CD4-positive, alpha-beta T cell (primary cell): ENCODE measurements at regions not wholly inside any gene's neighbourhood (a gene's known extent, or its start where the extent isn't known, plus 50 kb on each side); places are given as distances from the start of the nearest gene placed in this dataset.
"Not testable (repeated sequence)": the region's sequence is repeated elsewhere in the genome, so short reads cannot be mapped to it uniquely, and the experiment has no call there.

Experiments
- ATAC-seq: fragments of 200-7000 bp; cut with Tn5 transposase; one replicate; pipeline ENCODE4 v1.10.0; 2022; ENCODE audit warnings: mild to moderate bottlenecking; ENCODE audit not compliant: poor library complexity
- CTCF ChIA-PET: fragments of 350-600 bp; sonication (Branson Sonifier 250); formaldehyde crosslinking; loops from one replicate; lab custom pipeline; 2021; ENCODE audit warnings: antibody characterized with exemption, inconsistent platforms; lab: Charles Lee
- POLR2A ChIA-PET: fragments of 350-600 bp; sonication (Branson Sonifier 250); formaldehyde crosslinking; loops from one replicate; lab custom pipeline; 2021; ENCODE audit warnings: antibody characterized with exemption, inconsistent platforms; lab: Charles Lee
- DNase-seq, 14 experiments: peaks; one replicate each; pipeline ENCODE4 v3.0.0-alpha.2; 2013 to 2020; ENCODE audit warnings: mixed read lengths in 2 of 14
- H3K27ac ChIP-seq, 2 donors: one replicate each; pipeline versions ENCODE4 v1.5.1 to v1.7.0; 2013; ENCODE audit warnings: low read length in 2 of 2, low read depth in 1 of 2, mild to moderate bottlenecking in 1 of 2
- H3K27me3 ChIP-seq, 2 experiments: 1 replicate in 1 of 2; 2 replicates in 1 of 2; pipeline versions ENCODE4 v1.6.1 to v1.7.0; 2013; ENCODE audit warnings: low read length in 2 of 2, control low read depth in 1 of 2, mild to moderate bottlenecking in 1 of 2, moderate library complexity in 1 of 2; ENCODE audit not compliant: insufficient read depth in 2 of 2, control insufficient read depth in 1 of 2
- H3K36me3 ChIP-seq: one replicate; pipeline ENCODE4 v1.6.1; 2013; ENCODE audit warnings: low read length, control low read depth; ENCODE audit not compliant: insufficient read depth
- H3K4me1 ChIP-seq: one replicate; pipeline ENCODE4 v1.6.1; 2013; ENCODE audit warnings: low read length, control low read depth; ENCODE audit not compliant: insufficient read depth
- H3K4me3 ChIP-seq: one replicate; pipeline ENCODE4 v1.5.1; 2013; ENCODE audit warnings: mild to moderate bottlenecking, low read length, moderate library complexity
- H3K9me3 ChIP-seq, 2 experiments: 1 replicate in 1 of 2; 2 replicates in 1 of 2; pipeline versions ENCODE4 v1.6.1 to v1.7.0; 2013; ENCODE audit warnings: low read length in 2 of 2, mild to moderate bottlenecking in 2 of 2, control low read depth in 1 of 2, moderate library complexity in 1 of 2; ENCODE audit not compliant: control insufficient read depth in 1 of 2, insufficient read depth in 1 of 2
- H3K27ac Mint-ChIP-seq: one replicate; pipeline ENCODE4 v1.8.0; 2020; ENCODE audit warnings: mixed read lengths
- H3K27me3 Mint-ChIP-seq: one replicate; pipeline ENCODE4 v1.8.0; 2021; ENCODE audit warnings: mixed read lengths
- H3K36me3 Mint-ChIP-seq: one replicate; pipeline ENCODE4 v1.8.0; 2021; ENCODE audit warnings: low read depth, mixed read lengths
- H3K4me1 Mint-ChIP-seq: one replicate; pipeline ENCODE4 v1.8.0; 2021; ENCODE audit warnings: low read depth, mixed read lengths
- H3K4me3 Mint-ChIP-seq: one replicate; pipeline ENCODE4 v1.8.0; 2020; ENCODE audit warnings: mild to moderate bottlenecking, mixed read lengths
- H3K9me3 Mint-ChIP-seq: one replicate; pipeline ENCODE4 v1.8.0; 2020; ENCODE audit warnings: mixed read lengths
- intact Hi-C, 2 experiments: fragments of 100-400 bp; cut with DNase I in 1 of 2; cut with micrococcal nuclease in 1 of 2; formaldehyde crosslinking; loops; one replicate each; pipeline versions ENCODE4 v1.15.1 to v1.9.0; 2023 to 2025; cut with DNase I, micrococcal nuclease

GRCh38 chr2:89244407-89244806 is 552.9 kb downstream of the RPIA start:
- H3K36me3 ChIP-seq, CTCF ChIA-PET, H3K9me3 Mint-ChIP-seq, H3K4me3 ChIP-seq, H3K27ac ChIP-seq, H3K27me3 ChIP-seq, POLR2A ChIA-PET, H3K4me1 Mint-ChIP-seq, H3K4me1 ChIP-seq, ATAC-seq, intact Hi-C loops, H3K9me3 ChIP-seq, H3K36me3 Mint-ChIP-seq, H3K4me3 Mint-ChIP-seq, H3K27ac Mint-ChIP-seq, DNase-seq, H3K27me3 Mint-ChIP-seq: not testable (repeated sequence)

DNA sequence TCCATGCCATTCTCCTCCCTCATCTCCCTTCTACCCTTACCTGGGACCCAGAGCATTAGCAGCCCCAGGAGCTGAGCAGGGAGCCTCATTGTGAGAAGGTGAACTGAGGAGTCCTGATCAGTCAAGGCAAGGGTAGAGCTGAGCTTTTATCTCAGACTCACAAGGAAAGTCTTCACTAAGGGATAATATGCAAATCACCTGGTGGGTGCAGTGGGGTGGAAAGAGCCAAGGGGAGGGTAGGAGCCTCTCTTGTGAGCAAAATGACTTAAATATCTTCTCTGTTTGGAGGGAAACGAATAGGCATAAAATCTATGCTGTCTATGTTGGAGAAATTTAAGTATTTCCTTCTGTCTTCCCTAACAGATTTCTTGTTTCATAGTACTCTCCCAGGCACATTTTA is 554.0 kb downstream of the RPIA start:
- H3K9me3 ChIP-seq, DNase-seq, ATAC-seq, H3K36me3 ChIP-seq, H3K4me1 Mint-ChIP-seq, H3K27me3 Mint-ChIP-seq, H3K9me3 Mint-ChIP-seq, POLR2A ChIA-PET, H3K27ac ChIP-seq, H3K4me1 ChIP-seq, CTCF ChIA-PET, H3K36me3 Mint-ChIP-seq, H3K27me3 ChIP-seq, H3K27ac Mint-ChIP-seq, intact Hi-C loops, H3K4me3 Mint-ChIP-seq, H3K4me3 ChIP-seq: not testable (repeated sequence)

DNA sequence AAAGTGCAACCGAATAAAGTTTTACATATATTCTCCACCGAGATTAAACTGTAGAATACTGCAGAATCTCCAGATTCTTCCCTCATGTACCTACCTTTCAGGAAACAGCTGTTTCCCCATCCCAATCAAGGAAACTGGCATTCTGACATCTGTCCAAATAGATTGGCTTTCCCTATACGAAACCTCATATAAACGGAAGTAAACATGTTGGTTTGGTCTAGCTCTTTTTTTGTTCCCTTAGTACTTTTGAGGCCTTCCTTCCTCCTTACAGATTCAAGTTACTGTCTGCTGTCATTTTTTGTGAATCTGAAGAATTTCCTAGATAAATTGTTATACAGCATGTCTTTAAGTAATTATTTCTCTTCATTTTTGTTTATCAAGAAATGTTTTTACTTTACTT is 554.6 kb downstream of the RPIA start:
- CTCF ChIA-PET, ATAC-seq, H3K27ac ChIP-seq, H3K36me3 ChIP-seq, H3K36me3 Mint-ChIP-seq, DNase-seq, H3K4me3 Mint-ChIP-seq, H3K4me1 ChIP-seq, H3K4me3 ChIP-seq, H3K27ac Mint-ChIP-seq, H3K4me1 Mint-ChIP-seq, intact Hi-C loops, POLR2A ChIA-PET, H3K27me3 Mint-ChIP-seq, H3K9me3 ChIP-seq, H3K27me3 ChIP-seq, H3K9me3 Mint-ChIP-seq: not testable (repeated sequence)

DNA sequence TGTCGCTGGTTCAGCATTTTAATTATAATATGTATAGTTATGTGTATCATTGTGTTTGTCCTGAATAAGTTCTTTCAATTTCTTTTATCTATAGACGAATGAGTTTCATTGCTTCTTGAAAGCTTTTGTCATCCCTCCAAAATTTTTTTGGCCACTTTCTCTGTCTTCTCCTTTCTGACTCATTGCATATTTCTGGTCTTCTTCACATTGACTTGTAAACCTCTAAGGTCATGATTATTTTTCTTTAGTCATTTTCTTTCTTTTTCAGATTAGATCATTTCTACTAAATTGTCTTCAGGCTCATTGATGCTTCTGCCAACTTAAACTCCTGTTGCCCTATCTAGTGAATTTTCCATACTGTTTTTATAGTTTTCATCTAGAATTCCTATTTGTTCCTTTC is 555.1 kb downstream of the RPIA start:
- H3K27me3 ChIP-seq, H3K27ac ChIP-seq, H3K4me1 ChIP-seq, intact Hi-C loops, H3K4me1 Mint-ChIP-seq, DNase-seq, H3K27ac Mint-ChIP-seq, H3K4me3 Mint-ChIP-seq, H3K9me3 Mint-ChIP-seq, H3K36me3 ChIP-seq, POLR2A ChIA-PET, CTCF ChIA-PET, H3K36me3 Mint-ChIP-seq, H3K9me3 ChIP-seq, H3K4me3 ChIP-seq, H3K27me3 Mint-ChIP-seq, ATAC-seq: not testable (repeated sequence)

GRCh38 chr2:89255013-89255412 is 563.5 kb downstream of the RPIA start:
- DNase-seq, H3K4me3 ChIP-seq, H3K36me3 Mint-ChIP-seq, H3K4me1 Mint-ChIP-seq, ATAC-seq, POLR2A ChIA-PET, CTCF ChIA-PET, H3K27me3 Mint-ChIP-seq, H3K27me3 ChIP-seq, H3K9me3 Mint-ChIP-seq, H3K27ac Mint-ChIP-seq, intact Hi-C loops, H3K4me3 Mint-ChIP-seq, H3K36me3 ChIP-seq, H3K27ac ChIP-seq, H3K9me3 ChIP-seq, H3K4me1 ChIP-seq: not testable (repeated sequence)

DNA sequence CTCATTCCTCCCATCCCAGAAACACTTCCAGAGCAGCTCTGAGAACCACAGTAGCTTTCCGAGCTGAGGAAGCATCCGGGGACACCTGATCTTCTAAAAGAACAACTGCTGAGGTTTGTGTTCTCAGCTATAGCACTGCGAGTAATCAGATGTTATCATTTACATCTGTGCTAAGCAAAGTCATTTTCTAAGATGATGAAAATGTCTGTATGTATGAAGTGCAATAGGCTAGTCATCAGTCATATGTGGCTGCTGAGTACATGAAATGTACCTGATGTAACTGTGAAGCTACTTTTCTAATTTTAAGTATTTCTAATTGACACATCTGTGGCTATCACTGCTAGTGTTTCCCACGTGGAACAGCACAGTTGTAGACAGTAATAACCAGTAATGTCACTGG is 582.0 kb downstream of the RPIA start:
- ATAC-seq, H3K27me3 ChIP-seq, H3K4me3 ChIP-seq, H3K27ac Mint-ChIP-seq, H3K36me3 ChIP-seq, H3K9me3 Mint-ChIP-seq, POLR2A ChIA-PET, H3K36me3 Mint-ChIP-seq, H3K4me3 Mint-ChIP-seq, H3K9me3 ChIP-seq, H3K27ac ChIP-seq, CTCF ChIA-PET, intact Hi-C loops, H3K4me1 ChIP-seq, H3K4me1 Mint-ChIP-seq, DNase-seq, H3K27me3 Mint-ChIP-seq: not testable (repeated sequence)

GRCh38 chr2:89280536-89280935 is 589.1 kb downstream of the RPIA start:
- DNase-seq, H3K36me3 Mint-ChIP-seq, H3K4me3 Mint-ChIP-seq, ATAC-seq, H3K27me3 ChIP-seq, intact Hi-C loops, H3K4me3 ChIP-seq, H3K27ac ChIP-seq, H3K9me3 Mint-ChIP-seq, H3K36me3 ChIP-seq, H3K4me1 Mint-ChIP-seq, POLR2A ChIA-PET, H3K27me3 Mint-ChIP-seq, H3K27ac Mint-ChIP-seq, H3K9me3 ChIP-seq, H3K4me1 ChIP-seq, CTCF ChIA-PET: not testable (repeated sequence)
